ENCODE measurements at regions not wholly inside any gene's neighbourhood (a gene's known extent, or its start where the extent isn't known, plus 50 kb on each side); places are given as distances from the start of the nearest gene placed in this dataset.

DNA sequence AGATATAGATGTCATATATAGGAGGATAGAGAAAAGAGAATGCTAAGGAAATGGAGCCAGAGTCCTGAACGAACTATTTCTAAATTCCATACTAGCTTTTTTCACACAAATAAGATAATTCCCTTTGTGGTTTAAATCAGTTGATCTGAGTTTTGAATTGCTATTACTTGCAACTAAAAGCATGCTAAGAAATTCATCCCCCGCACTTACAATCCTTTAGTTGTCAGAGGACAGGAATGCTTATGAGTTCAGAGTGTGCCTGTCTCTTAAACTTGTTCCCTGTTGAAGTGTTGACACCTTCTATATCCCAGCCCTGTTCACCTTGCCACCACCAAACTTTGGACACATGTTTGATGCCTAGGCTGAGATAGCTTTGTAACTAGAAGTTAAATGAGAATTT, 406.2 kb downstream of the METTL15 start:
- Histone ChIP-seq H3K27ac (ENCODE audit: low read length) (no peak overlapping the region), H3K4me1 (ENCODE audit: control insufficient read depth, insufficient read depth, low read length) (no peaks in the 10 kb centered on the region), H3K36me3 (ENCODE audit: control insufficient read depth, insufficient read depth, low read length) (no peaks in the 10 kb centered on the region), H3K9me3 (ENCODE audit: control insufficient read depth, insufficient read depth, low read depth, low read length) (no peaks in the 10 kb centered on the region), H3K4me3 (ENCODE audit: low read depth in 2 of 2, low read length in 2 of 2) (no peak overlapping the region), H3K27me3 (ENCODE audit: control insufficient read depth, insufficient read depth, low read length) (no peaks in the 10 kb centered on the region)
- intact Hi-C loops (cut with micrococcal nuclease; ENCODE audit: unreplicated experiment) = no loop called here
- no TSS peak for BruUV-seq (replicated peaks)
- TF ChIP-seq SIN3A (IDR thresholded peaks at IDR 0.05; ENCODE audit: borderline replicate concordance, insufficient read depth, low read depth, low read length) = no peak
- no peak for TF ChIP-seq POLR2AphosphoS5 (IDR thresholded peaks at IDR 0.05; ENCODE audit: low read depth, low read length)
- no peak for TF ChIP-seq TCF7L2 (IDR thresholded peaks at IDR 0.05; ENCODE audit: low read depth, low read length)
- TF ChIP-seq, protein P1, sequence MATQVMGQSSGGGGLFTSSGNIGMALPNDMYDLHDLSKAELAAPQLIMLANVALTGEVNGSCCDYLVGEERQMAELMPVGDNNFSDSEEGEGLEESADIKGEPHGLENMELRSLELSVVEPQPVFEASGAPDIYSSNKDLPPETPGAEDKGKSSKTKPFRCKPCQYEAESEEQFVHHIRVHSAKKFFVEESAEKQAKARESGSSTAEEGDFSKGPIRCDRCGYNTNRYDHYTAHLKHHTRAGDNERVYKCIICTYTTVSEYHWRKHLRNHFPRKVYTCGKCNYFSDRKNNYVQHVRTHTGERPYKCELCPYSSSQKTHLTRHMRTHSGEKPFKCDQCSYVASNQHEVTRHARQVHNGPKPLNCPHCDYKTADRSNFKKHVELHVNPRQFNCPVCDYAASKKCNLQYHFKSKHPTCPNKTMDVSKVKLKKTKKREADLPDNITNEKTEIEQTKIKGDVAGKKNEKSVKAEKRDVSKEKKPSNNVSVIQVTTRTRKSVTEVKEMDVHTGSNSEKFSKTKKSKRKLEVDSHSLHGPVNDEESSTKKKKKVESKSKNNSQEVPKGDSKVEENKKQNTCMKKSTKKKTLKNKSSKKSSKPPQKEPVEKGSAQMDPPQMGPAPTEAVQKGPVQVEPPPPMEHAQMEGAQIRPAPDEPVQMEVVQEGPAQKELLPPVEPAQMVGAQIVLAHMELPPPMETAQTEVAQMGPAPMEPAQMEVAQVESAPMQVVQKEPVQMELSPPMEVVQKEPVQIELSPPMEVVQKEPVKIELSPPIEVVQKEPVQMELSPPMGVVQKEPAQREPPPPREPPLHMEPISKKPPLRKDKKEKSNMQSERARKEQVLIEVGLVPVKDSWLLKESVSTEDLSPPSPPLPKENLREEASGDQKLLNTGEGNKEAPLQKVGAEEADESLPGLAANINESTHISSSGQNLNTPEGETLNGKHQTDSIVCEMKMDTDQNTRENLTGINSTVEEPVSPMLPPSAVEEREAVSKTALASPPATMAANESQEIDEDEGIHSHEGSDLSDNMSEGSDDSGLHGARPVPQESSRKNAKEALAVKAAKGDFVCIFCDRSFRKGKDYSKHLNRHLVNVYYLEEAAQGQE (IDR thresholded peaks at IDR 0.05; ENCODE audit: insufficient read depth in 1 of 2, low read depth in 2 of 2, low read length in 1 of 2) = no peak
- TF ChIP-seq, protein P2, sequence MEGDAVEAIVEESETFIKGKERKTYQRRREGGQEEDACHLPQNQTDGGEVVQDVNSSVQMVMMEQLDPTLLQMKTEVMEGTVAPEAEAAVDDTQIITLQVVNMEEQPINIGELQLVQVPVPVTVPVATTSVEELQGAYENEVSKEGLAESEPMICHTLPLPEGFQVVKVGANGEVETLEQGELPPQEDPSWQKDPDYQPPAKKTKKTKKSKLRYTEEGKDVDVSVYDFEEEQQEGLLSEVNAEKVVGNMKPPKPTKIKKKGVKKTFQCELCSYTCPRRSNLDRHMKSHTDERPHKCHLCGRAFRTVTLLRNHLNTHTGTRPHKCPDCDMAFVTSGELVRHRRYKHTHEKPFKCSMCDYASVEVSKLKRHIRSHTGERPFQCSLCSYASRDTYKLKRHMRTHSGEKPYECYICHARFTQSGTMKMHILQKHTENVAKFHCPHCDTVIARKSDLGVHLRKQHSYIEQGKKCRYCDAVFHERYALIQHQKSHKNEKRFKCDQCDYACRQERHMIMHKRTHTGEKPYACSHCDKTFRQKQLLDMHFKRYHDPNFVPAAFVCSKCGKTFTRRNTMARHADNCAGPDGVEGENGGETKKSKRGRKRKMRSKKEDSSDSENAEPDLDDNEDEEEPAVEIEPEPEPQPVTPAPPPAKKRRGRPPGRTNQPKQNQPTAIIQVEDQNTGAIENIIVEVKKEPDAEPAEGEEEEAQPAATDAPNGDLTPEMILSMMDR (IDR thresholded peaks at IDR 0.05) = no peak
- ATAC-seq (no peak), DNase-seq (ENCODE audit: low read depth, low spot score) (no peak)
- ChIA-PET POLR2A (no interaction called here), CTCF (no interaction called here)
- in situ Hi-C loops (cut with HindIII; ENCODE audit: low pct_unique_long_range_greater_than_20kb, low sequenced_read_pairs) = no loop called here

DNA sequence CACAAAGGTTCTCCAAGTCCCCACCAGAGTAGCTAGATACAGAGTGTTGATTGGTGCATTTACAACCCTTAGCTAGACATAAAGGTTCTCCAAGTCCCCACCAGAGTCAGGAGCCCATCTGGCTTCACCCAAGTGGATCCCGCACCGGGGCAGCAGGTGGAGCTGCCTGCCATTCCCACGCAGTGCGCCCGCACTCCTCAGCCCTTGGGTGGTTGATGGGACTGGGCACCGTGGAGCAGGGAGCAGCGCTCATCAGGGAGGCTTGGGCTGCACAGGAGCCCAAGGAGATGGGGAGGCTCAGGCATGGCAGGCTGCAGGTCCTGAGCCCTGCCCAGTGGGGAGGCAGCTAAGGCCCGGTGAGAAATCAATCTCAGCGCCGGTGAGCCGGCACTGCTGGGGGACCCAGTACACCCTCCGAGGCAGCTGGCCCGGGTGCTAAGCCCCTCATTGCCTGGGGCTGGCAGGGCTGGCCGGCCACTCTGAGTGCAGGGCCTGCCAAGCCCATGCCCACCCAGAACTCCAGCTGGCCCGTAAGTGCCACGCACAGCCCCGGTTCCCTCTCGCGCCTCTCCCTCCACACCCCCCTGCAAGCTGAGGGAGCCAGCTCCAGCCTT, 404.1 kb downstream of the METTL15 start:
- ChIA-PET POLR2A (interaction anchor here (0.7 kb wide), 1 partner anchor 405 kb away, joined by 4 read pairs; no protein-coding TSS in a partner anchor), CTCF (no interaction called here)
- H3K27me3 ChIP-seq (ENCODE audit: control insufficient read depth, insufficient read depth, low read length) = no peaks in the 10 kb centered on the region
- H3K4me1 ChIP-seq (ENCODE audit: control insufficient read depth, insufficient read depth, low read length) = no peaks in the 10 kb centered on the region
- H3K9me3 ChIP-seq (ENCODE audit: control insufficient read depth, insufficient read depth, low read depth, low read length) = no peaks in the 10 kb centered on the region
- no TSS peak for BruUV-seq (replicated peaks)
- no peaks in the 10 kb centered on the region for H3K36me3 ChIP-seq (ENCODE audit: control insufficient read depth, insufficient read depth, low read length)
- intact Hi-C loops (cut with micrococcal nuclease; ENCODE audit: unreplicated experiment) = no loop called here
- H3K4me3 ChIP-seq (ENCODE audit: low read depth in 2 of 2, low read length in 2 of 2) = no peak overlapping the region
- no peak for DNase-seq (ENCODE audit: low read depth, low spot score)
- H3K27ac ChIP-seq (ENCODE audit: low read length) = no peak overlapping the region
- TF ChIP-seq, protein P1 (IDR thresholded peaks at IDR 0.05; ENCODE audit: insufficient read depth in 1 of 2, low read depth in 2 of 2, low read length in 1 of 2) = no peak
- ATAC-seq = no peak
- in situ Hi-C loops (cut with HindIII; ENCODE audit: low pct_unique_long_range_greater_than_20kb, low sequenced_read_pairs) = no loop called here
